Muscle of leg (tissue), 3 donors: ENCODE measurements at regions not wholly inside any gene's neighbourhood (a gene's known extent, or its start where the extent isn't known, plus 50 kb on each side); places are given as distances from the start of the nearest gene placed in this dataset.
A peak's percentile ranks its signal among the peaks of the same experiment; 100 is the strongest.

ENCODE experiments used
- DNase-seq: peaks from one replicate; pipeline ENCODE4 v3.0.0; 2013
- H3K27ac ChIP-seq: one replicate; pipeline ENCODE4 v1.5.1; 2013; ENCODE audit warnings: mild to moderate bottlenecking, low read length, control low read depth
- H3K27me3 ChIP-seq: one replicate; pipeline ENCODE4 v1.6.1; 2013; ENCODE audit warnings: low read length; ENCODE audit not compliant: control insufficient read depth, insufficient read depth
- H3K36me3 ChIP-seq: one replicate; pipeline ENCODE4 v1.6.1; 2013; ENCODE audit warnings: low read length; ENCODE audit not compliant: control insufficient read depth, insufficient read depth
- H3K4me1 ChIP-seq: one replicate; pipeline ENCODE4 v1.6.1; 2013; ENCODE audit warnings: low read length; ENCODE audit not compliant: control insufficient read depth, insufficient read depth
- H3K4me3 ChIP-seq: one replicate; pipeline ENCODE4 v1.5.1; 2013; ENCODE audit warnings: low read length, control low read depth
- H3K9me3 ChIP-seq: replicated peaks from 2 replicates; pipeline ENCODE4 v1.6.1; 2013; ENCODE audit warnings: low read depth, low read length; ENCODE audit not compliant: control insufficient read depth
- WGBS: methylation state at CpG from one replicate; pipeline ENCODE4 v1.1.5; 2013; ENCODE audit warnings: missing lambda C conversion rate; ENCODE audit not compliant: insufficient coverage; 5-methylcytosine and 5-hydroxymethylcytosine counted together

DNA sequence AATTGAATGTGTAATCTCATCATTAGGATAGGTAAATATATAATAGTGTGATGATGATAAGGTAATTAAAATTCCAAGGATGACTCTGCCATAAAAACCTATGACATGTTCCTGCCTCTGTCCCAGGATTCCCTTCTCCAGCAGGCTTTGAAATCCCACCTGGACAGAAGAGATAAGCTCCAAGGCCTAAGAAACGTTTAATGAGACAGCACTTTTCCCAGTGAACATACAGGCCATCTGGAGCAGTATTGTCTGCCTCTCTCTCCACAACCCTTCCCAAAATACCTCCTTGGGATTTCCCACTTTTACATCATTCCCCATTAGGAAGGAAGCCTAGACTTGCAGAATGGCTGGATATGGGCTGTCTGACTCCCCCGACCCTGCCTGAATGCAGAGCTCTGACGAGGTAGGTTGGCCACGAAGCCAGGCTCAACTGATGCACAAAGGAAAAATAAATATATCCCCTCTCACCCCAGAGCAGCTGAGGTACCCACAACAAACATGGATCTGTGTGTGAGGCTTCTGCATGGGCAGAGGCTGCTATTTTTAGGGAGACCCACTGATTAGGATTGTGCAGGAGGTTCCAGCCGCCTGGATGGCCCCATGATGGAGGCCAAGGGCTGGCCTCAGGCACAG, 71.0 kb downstream of the TMPRSS5 start:
- H3K27me3 ChIP-seq: no peaks in the 10 kb centered on the region
- H3K27ac ChIP-seq: no peak overlapping the region
- peaks cover 2% of the 10 kb centered on the region for H3K9me3 ChIP-seq
- 57% methylated on average over 2 of the region's 5 CpGs for WGBS
- H3K4me1 ChIP-seq: no peaks in the 10 kb centered on the region
- no peak overlapping the region for H3K4me3 ChIP-seq
- DNase-seq: no peak
- H3K36me3 ChIP-seq: no peaks in the 10 kb centered on the region

DNA sequence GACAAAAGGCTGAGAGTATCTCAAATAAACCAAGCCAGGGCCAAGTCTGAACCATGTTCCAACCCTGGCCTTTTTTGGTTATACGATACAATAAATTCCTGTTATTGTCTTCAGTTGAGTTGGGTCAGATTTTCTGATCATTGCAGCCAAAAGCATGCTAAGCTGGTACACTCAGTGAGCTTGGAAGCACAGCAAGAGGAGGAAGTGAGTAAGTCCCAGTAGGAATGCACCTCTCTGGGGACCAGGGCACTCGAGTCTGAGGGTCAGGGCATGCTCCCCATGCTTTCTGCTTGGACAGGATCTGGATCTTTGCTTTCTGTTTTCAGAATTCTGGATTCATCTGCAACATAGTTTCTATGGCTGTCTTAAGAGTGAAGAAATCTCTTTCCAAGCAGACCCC, 73.1 kb downstream of the TMPRSS5 start:
- no peak overlapping the region for H3K27ac ChIP-seq
- no peaks in the 10 kb centered on the region for H3K4me1 ChIP-seq
- no peaks in the 10 kb centered on the region for H3K36me3 ChIP-seq
- no peak for DNase-seq
- H3K9me3 ChIP-seq: peaks cover 2% of the 10 kb centered on the region
- 88% methylated on average over 1 of the region's 2 CpGs for WGBS
- H3K27me3 ChIP-seq: no peaks in the 10 kb centered on the region
- H3K4me3 ChIP-seq: no peak overlapping the region

DNA sequence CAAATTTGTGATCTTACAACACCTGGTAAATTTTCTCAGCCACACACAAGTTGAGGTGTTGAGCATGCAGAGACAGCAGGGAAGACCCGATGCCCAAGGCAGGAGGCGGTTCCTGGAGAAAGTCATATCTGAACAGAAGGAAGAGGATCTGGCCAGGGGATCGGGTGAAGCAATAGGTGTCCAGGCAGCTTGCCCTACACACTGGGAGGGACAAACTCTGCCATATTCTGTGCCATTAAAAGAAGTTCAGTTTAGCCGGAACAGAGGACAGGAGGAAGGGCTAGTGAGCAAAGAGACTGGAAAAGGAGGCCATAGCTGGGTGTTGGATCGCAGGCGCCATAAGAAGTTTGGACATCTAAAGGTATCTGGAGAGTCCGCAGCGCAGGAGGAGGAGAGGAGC, 76.5 kb downstream of the TMPRSS5 start:
- no peak for DNase-seq
- 76% methylated on average over 8 of the region's 8 CpGs for WGBS

DNA sequence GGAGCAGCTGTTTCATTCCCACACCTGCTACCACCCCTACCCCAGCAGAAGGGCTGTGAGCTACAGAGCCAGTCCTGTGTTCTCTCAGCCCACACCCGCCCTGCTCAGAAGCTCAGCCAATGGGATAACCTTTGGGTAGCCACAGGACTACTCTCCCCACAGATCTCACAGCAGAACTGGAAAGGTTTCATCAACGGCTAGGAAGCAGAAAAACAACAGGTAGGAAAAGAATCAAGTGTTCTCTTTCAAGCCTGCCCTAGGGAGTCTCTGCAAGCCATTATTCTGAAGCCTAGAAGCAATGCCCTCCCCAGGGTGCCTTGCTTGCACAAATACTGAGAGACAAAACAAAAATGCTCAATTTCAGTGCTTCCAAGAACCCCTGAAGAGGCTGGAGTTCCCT, 77.2 kb downstream of the TMPRSS5 start:
- no peak for DNase-seq
- no peaks in the 10 kb centered on the region for H3K4me1 ChIP-seq
- no peak overlapping the region for H3K4me3 ChIP-seq
- H3K27me3 ChIP-seq: no peaks in the 10 kb centered on the region
- no peak overlapping the region for H3K27ac ChIP-seq
- no peaks in the 10 kb centered on the region for H3K36me3 ChIP-seq
- H3K9me3 ChIP-seq: no peaks in the 10 kb centered on the region
- WGBS: 0% methylated on average over 1 of the region's 2 CpGs

More for the DNA sequence above, 76.5 kb downstream of the TMPRSS5 start:
- H3K4me3 ChIP-seq: no peak overlapping the region
- no peaks in the 10 kb centered on the region for H3K36me3 ChIP-seq
- no peaks in the 10 kb centered on the region for H3K9me3 ChIP-seq
- no peak overlapping the region for H3K27ac ChIP-seq
- no peaks in the 10 kb centered on the region for H3K27me3 ChIP-seq
- no peaks in the 10 kb centered on the region for H3K4me1 ChIP-seq

DNA sequence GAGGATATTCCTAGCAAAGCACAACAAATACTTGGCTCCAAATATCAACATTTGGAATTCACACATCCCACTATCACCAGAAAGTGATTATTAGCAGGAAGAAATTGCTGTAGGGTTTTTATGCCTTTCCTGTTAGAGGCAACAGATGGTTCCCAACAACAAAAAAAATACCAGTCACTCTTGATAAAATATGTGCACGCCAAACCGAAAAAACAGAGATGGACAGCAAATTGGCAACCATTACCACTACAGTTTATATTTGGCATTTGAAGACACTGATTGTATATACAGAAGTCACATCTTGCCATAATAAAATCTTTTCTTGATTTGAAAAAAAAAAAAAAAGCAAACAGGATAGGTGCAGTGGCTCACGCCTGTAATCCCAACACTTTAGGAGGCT, 78.2 kb downstream of the TMPRSS5 start:
- DNase-seq: no peak
- Histone ChIP-seq H3K36me3 (no peaks in the 10 kb centered on the region), H3K27ac (no peak overlapping the region), H3K27me3 (no peaks in the 10 kb centered on the region), H3K4me3 (no peak overlapping the region), H3K9me3 (no peaks in the 10 kb centered on the region), H3K4me1 (no peaks in the 10 kb centered on the region)
- no CpG with 5 or more reads among the region's 3 CpGs for WGBS

DNA sequence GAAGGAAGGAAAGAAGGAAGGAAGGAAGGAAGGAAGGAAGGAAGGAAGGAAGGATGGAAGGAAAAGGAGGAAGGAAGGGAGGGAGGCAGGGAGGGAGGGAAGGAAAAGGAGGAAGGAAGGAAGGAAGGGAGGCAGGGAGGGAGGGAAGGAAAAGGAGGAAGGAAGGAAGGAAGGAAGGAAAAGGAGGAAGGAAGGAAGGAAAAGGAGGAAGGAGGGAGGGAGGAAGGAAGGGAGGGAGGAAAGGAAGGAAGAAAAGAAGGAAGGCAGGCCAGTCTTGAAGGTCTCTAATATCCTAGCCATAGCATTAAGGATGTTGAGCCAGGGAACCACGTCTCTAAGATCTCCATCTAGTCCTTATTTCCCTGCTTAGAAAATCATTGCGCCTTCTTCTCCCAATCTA, 78.8 kb downstream of the TMPRSS5 start:
- Histone ChIP-seq H3K36me3 (no peaks in the 10 kb centered on the region), H3K9me3 (no peaks in the 10 kb centered on the region), H3K27ac (no peak overlapping the region), H3K4me3 (no peak overlapping the region), H3K27me3 (no peaks in the 10 kb centered on the region), H3K4me1 (no peaks in the 10 kb centered on the region)
- 80% methylated on average over 2 of the region's 2 CpGs for WGBS
- no peak for DNase-seq

DNA sequence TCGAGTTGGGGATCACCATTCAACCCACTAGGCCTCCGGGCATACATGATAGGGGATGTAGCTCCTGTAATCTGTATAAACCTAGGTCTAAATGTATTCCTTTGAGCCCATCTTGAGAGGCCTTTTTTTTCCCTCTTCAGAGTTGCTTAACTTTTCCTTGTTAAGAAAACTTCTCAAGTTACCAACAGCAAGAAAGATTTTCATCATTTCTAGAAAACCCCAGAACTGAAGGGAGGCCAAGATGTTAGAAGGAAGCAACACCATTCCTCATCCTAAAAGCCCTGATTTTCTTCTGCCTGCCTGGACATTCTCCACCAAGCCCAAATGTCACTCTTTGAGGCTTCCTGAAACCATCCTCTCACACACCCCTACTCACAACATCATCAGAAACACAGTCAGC, 79.4 kb downstream of the TMPRSS5 start:
- Histone ChIP-seq H3K4me3 (no peak overlapping the region), H3K9me3 (no peaks in the 10 kb centered on the region), H3K36me3 (no peaks in the 10 kb centered on the region), H3K27ac (no peak overlapping the region), H3K27me3 (no peaks in the 10 kb centered on the region), H3K4me1 (no peaks in the 10 kb centered on the region)
- WGBS: no CpG with 5 or more reads among the region's 2 CpGs
- no peak for DNase-seq

DNA sequence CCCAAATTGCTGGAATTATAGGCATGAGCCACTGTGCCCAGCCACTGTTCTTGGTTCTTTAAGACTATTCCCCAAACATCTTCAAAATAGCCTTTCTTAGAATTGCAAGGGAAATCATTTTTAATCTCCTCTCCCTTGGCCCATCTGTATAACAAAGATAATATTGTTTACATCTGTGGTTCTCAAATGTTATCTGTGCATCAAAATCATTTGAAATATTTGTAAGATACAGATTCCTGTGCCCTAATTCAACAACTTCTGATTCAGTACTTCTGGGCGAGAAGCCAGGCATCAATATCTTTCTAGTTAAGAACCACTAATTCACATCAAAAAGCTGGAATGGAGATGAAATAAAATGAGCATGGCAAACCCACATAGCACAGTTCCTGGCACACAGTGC, 83.0 kb downstream of the TMPRSS5 start:
- Histone ChIP-seq H3K27ac (no peak overlapping the region), H3K4me1 (no peaks in the 10 kb centered on the region), H3K27me3 (no peaks in the 10 kb centered on the region), H3K4me3 (no peak overlapping the region), H3K9me3 (peaks cover 3% of the 10 kb centered on the region), H3K36me3 (no peaks in the 10 kb centered on the region)
- DNase-seq: no peak
- no CpG with 5 or more reads among the region's 1 CpG for WGBS

DNA sequence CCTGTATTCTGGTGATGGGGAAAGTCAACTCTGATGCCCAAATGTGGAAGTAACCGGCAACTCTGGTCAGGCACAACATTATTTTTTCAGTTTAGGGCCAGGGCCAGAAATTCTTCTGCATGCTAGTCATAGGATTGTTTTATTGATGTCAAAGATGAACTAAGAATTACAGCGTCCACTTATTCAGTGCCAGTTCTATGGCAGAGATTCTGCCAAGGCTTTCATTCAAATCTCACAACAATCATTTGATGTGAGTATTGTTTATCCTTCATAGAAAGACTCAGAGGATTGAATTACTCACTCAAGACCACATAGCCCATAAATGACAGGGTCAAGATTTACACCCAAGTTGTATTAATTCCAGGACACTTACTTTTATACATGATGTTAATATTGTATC, 87.7 kb downstream of the TMPRSS5 start:
- Histone ChIP-seq H3K27me3 (no peaks in the 10 kb centered on the region), H3K27ac (no peak overlapping the region), H3K4me3 (no peak overlapping the region), H3K36me3 (no peaks in the 10 kb centered on the region), H3K4me1 (no peaks in the 10 kb centered on the region), H3K9me3 (peaks cover 3% of the 10 kb centered on the region)
- no peak for DNase-seq
- no CpG with 5 or more reads among the region's 2 CpGs for WGBS

DNA sequence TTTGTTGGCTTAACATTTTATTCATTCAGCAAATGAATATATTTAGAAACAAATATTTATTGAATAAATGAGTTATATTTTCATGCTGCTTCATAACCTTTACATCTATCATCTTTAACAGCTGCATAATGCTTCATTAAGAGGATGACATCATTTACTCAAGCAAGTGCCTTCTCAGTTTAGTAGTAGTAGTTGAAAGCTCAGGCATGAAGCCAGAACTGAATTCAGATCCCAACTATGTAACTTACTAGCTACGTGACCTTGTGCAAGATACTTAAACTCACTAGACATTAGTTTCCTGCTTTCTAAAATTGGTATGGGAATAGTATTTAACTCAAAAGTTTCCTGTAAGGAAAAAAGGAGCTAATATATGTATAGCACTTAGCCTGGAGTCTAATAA, 90.3 kb downstream of the TMPRSS5 start:
- Histone ChIP-seq H3K27ac (no peak overlapping the region), H3K27me3 (no peaks in the 10 kb centered on the region)
- WGBS: no CpG with 5 or more reads among the region's 1 CpG

DNA sequence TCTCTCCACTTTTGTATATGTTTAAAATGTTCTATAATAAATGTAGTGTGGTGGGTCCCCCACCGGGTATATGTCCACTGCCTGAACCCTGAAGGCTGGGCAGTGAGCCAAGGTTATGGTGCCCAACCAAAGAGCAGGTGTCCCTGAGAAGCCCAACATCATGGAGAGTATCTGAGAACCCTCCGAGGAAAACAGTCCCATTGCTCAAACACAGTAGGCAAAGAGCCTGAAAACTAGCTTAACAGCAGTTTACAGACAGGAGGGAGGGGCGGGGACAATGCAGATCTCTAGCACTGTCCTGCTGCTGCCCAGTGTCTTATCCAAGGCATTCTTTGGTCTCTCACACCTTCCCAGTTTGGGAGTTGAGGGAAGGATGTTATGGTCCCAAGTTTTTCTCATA, 91.0 kb downstream of the TMPRSS5 start:
- H3K4me1 ChIP-seq: no peaks in the 10 kb centered on the region
- WGBS: 57% methylated on average over 1 of the region's 3 CpGs
- H3K27me3 ChIP-seq: no peaks in the 10 kb centered on the region
- DNase-seq: peak; percentile 9
- no peaks in the 10 kb centered on the region for H3K9me3 ChIP-seq
- H3K36me3 ChIP-seq: no peaks in the 10 kb centered on the region
- H3K27ac ChIP-seq: no peak overlapping the region
- H3K4me3 ChIP-seq: no peak overlapping the region

More for the DNA sequence above, 90.3 kb downstream of the TMPRSS5 start:
- Histone ChIP-seq H3K4me3 (no peak overlapping the region), H3K36me3 (no peaks in the 10 kb centered on the region), H3K9me3 (no peaks in the 10 kb centered on the region), H3K4me1 (no peaks in the 10 kb centered on the region)
- peak; percentile 43 for DNase-seq
